Ishikawa (cell line): ENCODE measurements at regions not wholly inside any gene's neighbourhood (a gene's known extent, or its start where the extent isn't known, plus 50 kb on each side); places are given as distances from the start of the nearest gene placed in this dataset.

Source experiments
- CREB1 ChIP-seq: IDR thresholded peaks from 2 replicates; pipeline ENCODE4 v1.6.1; 2012; ENCODE audit warnings: low read depth
- EP300 ChIP-seq: IDR thresholded peaks from 2 replicates; pipeline ENCODE4 v1.6.1; 2012; ENCODE audit warnings: borderline replicate concordance
- RAD21 ChIP-seq: IDR thresholded peaks from 2 replicates; pipeline ENCODE4 v1.6.1; 2012; ENCODE audit warnings: low read depth
- TAF1 ChIP-seq: IDR thresholded peaks from 2 replicates; pipeline ENCODE4 v1.6.1; 2012; ENCODE audit warnings: low read depth, mild to moderate bottlenecking
- ZBTB7A ChIP-seq: IDR thresholded peaks from 2 replicates; pipeline ENCODE4 v1.6.1; 2012; ENCODE audit warnings: low read depth
- TF ChIP-seq, protein P1 (sequence below): IDR thresholded peaks from 2 replicates; pipeline ENCODE4 v1.6.1; 2012

DNA sequence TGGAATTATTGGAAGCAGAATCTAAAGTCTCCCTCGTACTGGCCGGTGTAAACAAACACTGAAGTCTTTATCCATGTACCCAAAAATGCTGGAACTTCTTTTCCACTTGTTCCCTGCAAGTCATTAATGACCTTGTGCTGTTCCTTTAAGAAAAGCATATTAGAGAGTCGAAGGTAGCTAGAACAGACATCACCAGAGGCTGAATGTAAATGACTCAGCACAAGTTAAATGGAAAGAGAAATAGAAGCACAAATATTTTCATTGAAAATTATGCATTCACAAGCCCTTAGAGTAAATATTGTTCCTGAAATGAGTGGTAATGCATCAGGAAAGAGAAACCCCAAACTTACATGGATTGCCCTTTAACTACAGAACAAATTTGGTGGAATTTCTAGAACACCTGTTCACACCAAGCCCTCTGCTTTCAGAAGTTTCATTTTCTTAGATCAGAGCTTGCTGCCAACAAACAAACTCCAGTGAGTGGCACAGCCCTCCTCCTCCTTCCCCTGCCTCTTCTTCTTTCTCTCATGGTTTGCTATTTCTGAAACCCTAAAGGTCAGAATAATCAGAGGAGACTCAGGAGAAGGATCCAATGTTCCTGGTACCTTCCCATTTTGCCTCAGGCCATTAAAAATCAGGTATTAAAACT, 264.3 kb downstream of the TXNL1 start:
- TF ChIP-seq EP300 (no peak), ZBTB7A (no peak), RAD21 (no peak), TAF1 (no peak), CREB1 (no peak)
- TF ChIP-seq, protein P1, sequence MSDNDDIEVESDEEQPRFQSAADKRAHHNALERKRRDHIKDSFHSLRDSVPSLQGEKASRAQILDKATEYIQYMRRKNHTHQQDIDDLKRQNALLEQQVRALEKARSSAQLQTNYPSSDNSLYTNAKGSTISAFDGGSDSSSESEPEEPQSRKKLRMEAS: no peak
